ENCODE measurements at regions not wholly inside any gene's neighbourhood (a gene's known extent, or its start where the extent isn't known, plus 50 kb on each side); places are given as distances from the start of the nearest gene placed in this dataset.

DNA sequence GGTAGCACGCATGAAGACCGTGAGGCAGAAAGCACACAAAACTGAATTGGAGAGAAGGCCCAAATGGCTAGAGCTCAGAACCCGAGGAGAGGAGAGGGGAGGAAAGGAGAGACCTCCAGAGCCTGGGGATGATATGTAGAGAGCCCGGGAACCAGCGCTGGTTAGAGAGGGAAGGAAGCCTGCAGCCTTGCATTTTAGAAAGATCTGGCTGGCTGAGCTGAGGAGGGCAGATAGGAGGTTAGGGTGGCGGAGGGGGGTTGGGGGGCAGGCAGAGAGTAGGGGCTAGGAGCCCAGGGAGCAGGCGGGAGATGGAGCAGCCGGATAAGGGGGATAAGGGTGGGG is 127.2 kb downstream of the C9orf50 start (continued):
- TF ChIP-seq, protein P1, sequence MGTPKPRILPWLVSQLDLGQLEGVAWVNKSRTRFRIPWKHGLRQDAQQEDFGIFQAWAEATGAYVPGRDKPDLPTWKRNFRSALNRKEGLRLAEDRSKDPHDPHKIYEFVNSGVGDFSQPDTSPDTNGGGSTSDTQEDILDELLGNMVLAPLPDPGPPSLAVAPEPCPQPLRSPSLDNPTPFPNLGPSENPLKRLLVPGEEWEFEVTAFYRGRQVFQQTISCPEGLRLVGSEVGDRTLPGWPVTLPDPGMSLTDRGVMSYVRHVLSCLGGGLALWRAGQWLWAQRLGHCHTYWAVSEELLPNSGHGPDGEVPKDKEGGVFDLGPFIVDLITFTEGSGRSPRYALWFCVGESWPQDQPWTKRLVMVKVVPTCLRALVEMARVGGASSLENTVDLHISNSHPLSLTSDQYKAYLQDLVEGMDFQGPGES (IDR thresholded peaks at IDR 0.05; ENCODE audit: low read depth, low read length), result no peak
- TF ChIP-seq TAF1 (IDR thresholded peaks at IDR 0.05; ENCODE audit: borderline replicate concordance, low read depth, low read length) (no peak), POLR2AphosphoS5 (IDR thresholded peaks at IDR 0.05; ENCODE audit: low read depth, low read length) (no peak)

DNA sequence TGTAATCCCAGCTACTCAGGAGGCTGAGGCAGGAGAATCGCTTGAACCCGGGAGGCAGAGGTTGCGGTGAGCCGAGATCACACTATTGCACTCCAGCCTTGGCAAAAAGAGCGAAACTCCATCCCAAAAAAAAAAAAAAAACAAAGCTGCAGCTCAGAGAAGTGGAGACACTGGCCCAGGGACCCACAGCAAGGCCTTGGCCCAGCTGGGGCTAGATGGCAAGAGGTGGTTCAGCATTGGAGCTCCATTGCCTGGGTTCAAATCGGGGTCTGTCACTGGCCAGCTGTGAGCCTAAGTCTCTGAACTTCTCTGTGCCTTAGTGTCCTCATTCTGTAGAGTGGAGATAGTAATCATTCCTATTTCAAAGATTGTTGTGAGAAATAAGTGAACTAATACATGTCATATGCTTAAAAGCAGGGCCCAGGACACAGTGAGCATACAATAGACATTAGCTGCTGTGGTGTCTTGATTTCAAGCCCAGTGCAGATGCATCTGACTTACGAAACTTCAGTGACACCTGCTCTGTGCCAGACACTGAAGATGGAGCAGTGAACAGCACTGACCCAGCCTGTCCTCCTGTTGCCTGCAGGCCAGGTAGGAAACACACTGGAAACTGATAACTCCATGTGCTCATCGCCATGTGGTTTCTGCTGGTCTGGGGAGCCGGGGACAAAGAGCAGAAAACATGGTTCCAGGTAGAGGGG is 127.7 kb downstream of the C9orf50 start:
- Histone ChIP-seq H3K4me2 (no peak overlapping the region), H3K79me2 (ENCODE audit: insufficient read depth) (peaks cover 71% of the 10 kb centered on the region), H3K36me3 (replicated peaks in 1 of 2; ENCODE audit: control insufficient read depth in 1 of 2, insufficient read depth in 2 of 2, low read length in 1 of 2) (peaks cover 0 to 4% of the 10 kb centered on the region in 2 experiments), H3K4me1 (ENCODE audit: control insufficient read depth in 1 of 2, insufficient read depth in 2 of 2, low read depth in 1 of 2, low read length in 1 of 2) (peaks cover 52 to 72% of the 10 kb centered on the region in 2 experiments; a peak in 3 of 4 replicates), H3K9me3 (no peaks in the 10 kb centered on the region), H3K27ac (ENCODE audit: low read depth in 2 of 2, low read length in 1 of 2) (peak overlapping the region; percentile 43 to 99; a peak in 3 of 4 replicates), H4K20me1 (ENCODE audit: insufficient read depth) (no peaks in the 10 kb centered on the region), H3K27me3 (ENCODE audit: insufficient read depth) (no peaks in the 10 kb centered on the region), H2AFZ (ENCODE audit: low read depth) (no peak overlapping the region), H3K4me3 (ENCODE audit: low read depth in 2 of 2, low read length in 1 of 2) (no peak overlapping the region), H3K9me2 (no peaks in the 10 kb centered on the region), H3K9ac (no peak overlapping the region), H3F3A (replicated peaks; ENCODE audit: insufficient read depth) (peaks cover 36% of the 10 kb centered on the region)
- no peak for DNase-seq
- TF ChIP-seq GABPA (IDR thresholded peaks at IDR 0.05; ENCODE audit: low read depth), result no peak
- TF ChIP-seq SIN3A (IDR thresholded peaks at IDR 0.05; ENCODE audit: borderline replicate concordance, low read depth, low read length), result no peak
- 0 out of 2 replicates have a peak, but pooled peaks have one; percentile 15 for TF ChIP-seq GATA2 (CRISPR knock-in tag; IDR thresholded peaks at IDR 0.05)
- peak; percentile 48; the same call in 1 of the 2 replicates for TF ChIP-seq MXI1 (IDR thresholded peaks at IDR 0.05; ENCODE audit: low read depth, low read length)
- TF ChIP-seq, protein P1 (IDR thresholded peaks at IDR 0.05; ENCODE audit: low read depth, low read length), result no peak
- ChIA-PET CTCF (interaction anchor here (1.1 to 6.7 kb wide), 7 partner anchors 33 to 350 kb away, joined by 3 to 31 read pairs (median 4); no protein-coding TSS in a partner anchor), POLR2A (interaction anchor here (0.7 to 6.5 kb wide), 3 partner anchors 10 to 170 kb away, joined by 3 to 62 read pairs (median 3); no protein-coding TSS in a partner anchor)
- WGBS (ENCODE audit: low lambda C conversion rate), result 90% methylated on average over 8 of the region's 9 CpGs

DNA sequence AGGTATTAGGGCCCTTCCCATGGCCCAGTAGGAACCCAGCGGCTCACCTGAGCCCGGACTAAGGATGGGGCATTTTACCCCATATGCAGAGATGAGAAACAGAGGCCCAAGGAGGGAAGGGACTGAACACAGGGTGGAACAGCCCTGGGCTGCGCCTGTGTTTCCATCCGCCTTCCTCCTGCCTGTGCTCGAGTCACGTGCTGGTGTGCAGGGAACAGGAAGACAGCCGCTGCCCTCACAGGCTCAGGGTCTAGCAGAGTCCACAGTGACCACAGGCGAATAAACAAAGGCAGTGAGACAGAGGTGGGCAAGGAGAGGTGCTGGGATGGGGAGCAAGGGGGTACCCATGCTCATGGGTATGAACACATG is 129.4 kb downstream of the C9orf50 start:
- DNase-seq, result no peak
- TF ChIP-seq, protein P2, sequence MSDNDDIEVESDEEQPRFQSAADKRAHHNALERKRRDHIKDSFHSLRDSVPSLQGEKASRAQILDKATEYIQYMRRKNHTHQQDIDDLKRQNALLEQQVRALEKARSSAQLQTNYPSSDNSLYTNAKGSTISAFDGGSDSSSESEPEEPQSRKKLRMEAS (IDR thresholded peaks at IDR 0.05; ENCODE audit: low read depth), result no peak
- TF ChIP-seq RFX5 (IDR thresholded peaks at IDR 0.05; ENCODE audit: low read length), result no peak
- TF ChIP-seq, protein P3, sequence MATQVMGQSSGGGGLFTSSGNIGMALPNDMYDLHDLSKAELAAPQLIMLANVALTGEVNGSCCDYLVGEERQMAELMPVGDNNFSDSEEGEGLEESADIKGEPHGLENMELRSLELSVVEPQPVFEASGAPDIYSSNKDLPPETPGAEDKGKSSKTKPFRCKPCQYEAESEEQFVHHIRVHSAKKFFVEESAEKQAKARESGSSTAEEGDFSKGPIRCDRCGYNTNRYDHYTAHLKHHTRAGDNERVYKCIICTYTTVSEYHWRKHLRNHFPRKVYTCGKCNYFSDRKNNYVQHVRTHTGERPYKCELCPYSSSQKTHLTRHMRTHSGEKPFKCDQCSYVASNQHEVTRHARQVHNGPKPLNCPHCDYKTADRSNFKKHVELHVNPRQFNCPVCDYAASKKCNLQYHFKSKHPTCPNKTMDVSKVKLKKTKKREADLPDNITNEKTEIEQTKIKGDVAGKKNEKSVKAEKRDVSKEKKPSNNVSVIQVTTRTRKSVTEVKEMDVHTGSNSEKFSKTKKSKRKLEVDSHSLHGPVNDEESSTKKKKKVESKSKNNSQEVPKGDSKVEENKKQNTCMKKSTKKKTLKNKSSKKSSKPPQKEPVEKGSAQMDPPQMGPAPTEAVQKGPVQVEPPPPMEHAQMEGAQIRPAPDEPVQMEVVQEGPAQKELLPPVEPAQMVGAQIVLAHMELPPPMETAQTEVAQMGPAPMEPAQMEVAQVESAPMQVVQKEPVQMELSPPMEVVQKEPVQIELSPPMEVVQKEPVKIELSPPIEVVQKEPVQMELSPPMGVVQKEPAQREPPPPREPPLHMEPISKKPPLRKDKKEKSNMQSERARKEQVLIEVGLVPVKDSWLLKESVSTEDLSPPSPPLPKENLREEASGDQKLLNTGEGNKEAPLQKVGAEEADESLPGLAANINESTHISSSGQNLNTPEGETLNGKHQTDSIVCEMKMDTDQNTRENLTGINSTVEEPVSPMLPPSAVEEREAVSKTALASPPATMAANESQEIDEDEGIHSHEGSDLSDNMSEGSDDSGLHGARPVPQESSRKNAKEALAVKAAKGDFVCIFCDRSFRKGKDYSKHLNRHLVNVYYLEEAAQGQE (IDR thresholded peaks at IDR 0.05; ENCODE audit: low read depth, low read length), result no peak
- TF ChIP-seq EZH2phosphoT487 (IDR thresholded peaks at IDR 0.05; ENCODE audit: borderline replicate concordance, low read depth), result no peak
- no peak for TF ChIP-seq YY1 (IDR thresholded peaks at IDR 0.05; ENCODE audit: low read depth)
- no peak for TF ChIP-seq FOXJ3 (CRISPR knock-in tag; IDR thresholded peaks at IDR 0.05)
- TF ChIP-seq SIN3A (IDR thresholded peaks at IDR 0.05; ENCODE audit: borderline replicate concordance, low read depth, low read length), result no peak
- TF ChIP-seq, protein P4, sequence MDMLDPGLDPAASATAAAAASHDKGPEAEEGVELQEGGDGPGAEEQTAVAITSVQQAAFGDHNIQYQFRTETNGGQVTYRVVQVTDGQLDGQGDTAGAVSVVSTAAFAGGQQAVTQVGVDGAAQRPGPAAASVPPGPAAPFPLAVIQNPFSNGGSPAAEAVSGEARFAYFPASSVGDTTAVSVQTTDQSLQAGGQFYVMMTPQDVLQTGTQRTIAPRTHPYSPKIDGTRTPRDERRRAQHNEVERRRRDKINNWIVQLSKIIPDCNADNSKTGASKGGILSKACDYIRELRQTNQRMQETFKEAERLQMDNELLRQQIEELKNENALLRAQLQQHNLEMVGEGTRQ (IDR thresholded peaks at IDR 0.05; ENCODE audit: borderline replicate concordance, low read depth, low read length), result no peak
- no peak for TF ChIP-seq NFIC (IDR thresholded peaks at IDR 0.05; ENCODE audit: borderline replicate concordance)
- no peak for TF ChIP-seq POLR2AphosphoS5 (IDR thresholded peaks at IDR 0.05; ENCODE audit: low read depth, low read length)

More for the DNA sequence above, 129.4 kb downstream of the C9orf50 start:
- 81% methylated on average over 7 of the region's 8 CpGs for WGBS (ENCODE audit: low lambda C conversion rate)
- CTCF ChIA-PET, result interaction anchor here (1.7 to 2.8 kb wide), 2 partner anchors 317 to 349 kb away, joined by 7 read pairs; no protein-coding TSS in a partner anchor
- peak overlapping the region; percentile 81 for H3K4me2 ChIP-seq
- no peaks in the 10 kb centered on the region for H3K27me3 ChIP-seq (ENCODE audit: insufficient read depth)
- no peak overlapping the region; a peak in 1 of 4 replicates for H3K4me3 ChIP-seq (ENCODE audit: low read depth in 2 of 2, low read length in 1 of 2)
- POLR2A ChIA-PET, result no interaction called here
- no peak overlapping the region for H2AFZ ChIP-seq (ENCODE audit: low read depth)
- peaks cover 56% of the 10 kb centered on the region for H3K79me2 ChIP-seq (ENCODE audit: insufficient read depth)
- peak overlapping the region; percentile 89; the same call in 1 of the 2 replicates for H3K9ac ChIP-seq
- H4K20me1 ChIP-seq (ENCODE audit: insufficient read depth), result no peaks in the 10 kb centered on the region
- no peaks in the 10 kb centered on the region for H3K9me3 ChIP-seq
- H3K9me2 ChIP-seq, result no peaks in the 10 kb centered on the region
- H3K27ac ChIP-seq (ENCODE audit: low read depth in 2 of 2, low read length in 1 of 2), result peak overlapping the region in 1 of 2 experiments; percentile 100; a peak in 2 of 4 replicates
- peaks cover 43% of the 10 kb centered on the region for H3F3A ChIP-seq (replicated peaks; ENCODE audit: insufficient read depth)
- peaks cover 0 to 4% of the 10 kb centered on the region in 2 experiments for H3K36me3 ChIP-seq (replicated peaks in 1 of 2; ENCODE audit: control insufficient read depth in 1 of 2, insufficient read depth in 2 of 2, low read length in 1 of 2)
- H3K4me1 ChIP-seq (ENCODE audit: control insufficient read depth in 1 of 2, insufficient read depth in 2 of 2, low read depth in 1 of 2, low read length in 1 of 2), result peaks cover 60 to 79% of the 10 kb centered on the region in 2 experiments; a peak in 3 of 4 replicates
